ENCODE measurements at regions not wholly inside any gene's neighbourhood (a gene's known extent, or its start where the extent isn't known, plus 50 kb on each side); places are given as distances from the start of the nearest gene placed in this dataset.
A peak's percentile ranks its signal among the peaks of the same experiment; 100 is the strongest.

- no peak for DNase-seq
These were observed 300.4 kb upstream of the STT3B start for GRCh38 chr3:31232055-31233025.

DNA sequence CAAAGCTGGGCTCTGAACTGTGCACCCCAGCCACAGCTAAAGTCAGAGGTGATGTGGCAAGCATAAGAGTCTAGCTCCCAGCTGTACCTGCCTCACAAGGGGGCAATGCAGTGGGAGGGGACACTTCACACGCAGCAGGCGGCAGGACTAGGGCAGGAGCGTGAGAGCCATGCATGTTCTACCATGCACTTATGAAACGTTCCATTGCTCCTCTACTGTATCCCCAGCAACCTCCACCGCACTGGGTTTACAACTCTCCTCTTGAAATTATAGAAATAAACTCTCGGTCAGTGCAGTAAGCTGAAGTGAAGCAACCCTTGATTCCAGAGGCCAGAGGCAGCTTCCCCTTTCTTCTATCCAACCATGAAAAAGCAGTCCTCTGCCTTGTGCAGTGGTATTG, 298.6 kb upstream of the STT3B start:
- DNase-seq, result no peak

- DNase-seq, result no peak
These were observed 297.5 kb upstream of the STT3B start for GRCh38 chr3:31235062-31235700.

GRCh38 chr3:31237887-31238286, 294.8 kb upstream of the STT3B start:
- DNase-seq, result no peak

GRCh38 chr3:31240013-31240412, 292.7 kb upstream of the STT3B start:
- DNase-seq, result no peak

DNA sequence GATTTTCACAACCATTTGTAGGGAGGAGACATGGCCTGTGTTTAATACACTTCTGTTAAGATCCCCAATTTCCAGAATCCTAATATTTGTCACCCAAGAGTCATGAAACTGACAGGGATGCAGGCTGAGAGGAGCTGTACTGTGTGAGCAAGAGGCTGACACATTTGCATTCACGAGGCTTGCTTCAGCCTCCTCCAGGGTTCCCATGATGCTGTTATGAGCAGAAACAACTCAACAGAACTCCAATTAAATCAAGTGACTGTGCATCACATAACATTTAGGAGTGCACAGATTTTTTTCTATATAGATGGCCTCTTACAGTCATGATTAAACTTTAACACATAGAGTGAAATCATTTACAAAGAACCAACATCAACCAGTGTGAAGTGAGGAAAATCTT, 292.3 kb upstream of the STT3B start:
- DNase-seq, result no peak

DNA sequence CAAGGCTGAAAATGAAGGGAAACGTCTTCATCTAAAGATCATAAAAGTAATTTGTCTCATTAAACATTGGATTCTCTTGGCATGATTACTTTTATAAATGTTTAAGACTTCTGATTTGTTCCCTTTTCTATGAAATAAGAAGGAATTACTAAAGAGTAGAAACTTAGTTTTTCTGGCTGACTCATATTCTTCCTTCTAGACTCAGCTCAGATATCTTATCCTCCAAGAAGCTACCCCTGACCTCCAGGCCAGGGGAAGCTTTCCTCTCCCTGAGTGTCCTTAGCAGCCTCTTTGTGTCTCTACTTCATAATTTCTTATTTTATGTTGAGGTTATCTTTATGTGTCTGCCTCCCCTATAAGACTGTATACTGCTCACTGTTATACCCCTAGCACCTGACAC, 291.9 kb upstream of the STT3B start:
- DNase-seq, result no peak

- DNase-seq, result no peak
These were observed 291.2 kb upstream of the STT3B start for GRCh38 chr3:31241533-31241932.

GRCh38 chr3:31242026-31242960, 290.4 kb upstream of the STT3B start:
- DNase-seq, result no peak

GRCh38 chr3:31244929-31245817, 287.6 kb upstream of the STT3B start:
- no peak for DNase-seq

GRCh38 chr3:31246293-31247062, 286.2 kb upstream of the STT3B start:
- DNase-seq, result no peak

DNA sequence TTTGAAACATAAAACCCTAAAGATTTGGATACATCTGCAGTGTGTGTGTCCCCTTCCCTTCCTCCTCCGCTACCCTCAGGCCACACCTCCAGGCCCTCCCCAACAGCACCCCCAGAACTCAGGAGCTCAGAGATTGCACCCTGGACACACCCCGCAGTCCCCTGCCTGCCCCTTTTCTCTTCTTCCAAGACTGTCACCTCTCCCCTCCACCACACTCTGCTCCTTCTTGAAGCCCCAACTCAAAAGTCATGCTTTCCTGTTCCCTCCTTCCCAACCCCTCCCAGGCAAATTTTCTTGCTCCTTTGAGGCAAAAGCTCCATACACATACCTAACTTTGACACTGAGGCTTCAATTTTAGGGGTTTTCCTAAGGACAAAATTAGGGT, 285.7 kb upstream of the STT3B start:
- no peak for DNase-seq

DNA sequence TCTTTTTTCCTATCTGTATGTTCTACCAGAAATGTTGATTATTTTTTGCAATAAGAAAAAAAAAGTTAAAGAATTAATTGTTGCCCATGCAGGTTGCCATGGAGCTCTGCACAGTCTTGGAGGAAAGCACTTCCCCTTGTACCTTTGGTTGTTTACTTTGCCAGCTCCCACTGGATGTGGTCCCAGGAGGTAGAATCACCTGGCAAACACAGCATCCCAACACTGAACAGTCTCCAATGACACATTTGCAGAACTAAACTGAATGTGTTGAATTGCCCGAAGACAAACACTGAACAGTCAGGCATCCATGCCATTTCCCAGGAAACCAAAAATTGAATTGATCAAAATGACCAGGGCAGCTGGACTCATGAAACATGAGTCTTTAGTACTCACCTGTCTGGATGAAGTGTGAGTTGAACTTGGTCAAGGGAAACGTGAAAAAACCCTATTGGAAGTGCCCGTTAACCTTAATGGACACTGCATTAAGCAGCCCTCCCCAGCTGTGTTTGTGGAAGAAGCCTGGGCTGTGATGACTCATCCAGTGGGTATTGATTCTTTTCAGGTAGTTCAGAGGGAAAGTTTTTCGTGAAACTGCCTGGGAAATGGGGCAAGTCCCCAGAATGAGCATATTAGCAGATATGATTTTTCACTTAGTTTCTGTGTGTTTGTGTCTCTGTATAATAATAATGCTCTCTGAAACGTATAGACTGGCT, 284.7 kb upstream of the STT3B start:
- DNase-seq, result peak; percentile 77

DNA sequence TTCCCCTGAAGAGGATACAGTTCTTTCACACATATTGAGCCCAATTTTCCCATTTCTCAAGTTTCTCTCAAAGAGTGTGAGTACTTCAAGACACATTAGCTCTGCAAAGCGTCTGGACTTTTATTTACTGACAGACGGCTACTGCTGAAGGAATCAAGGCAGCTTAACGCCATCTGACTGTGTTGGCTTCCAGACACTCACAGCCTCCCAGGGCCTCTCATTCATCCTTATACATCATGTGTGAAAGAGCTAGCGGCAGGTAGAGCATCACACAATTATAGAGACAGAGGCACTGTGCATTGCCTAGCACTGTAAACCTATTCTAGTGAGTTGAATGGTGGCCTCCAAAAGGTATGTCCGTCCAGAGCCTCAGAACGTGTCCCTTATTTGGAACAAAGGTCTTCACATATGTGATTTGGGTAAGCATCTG, 284.1 kb upstream of the STT3B start:
- DNase-seq, result no peak

GRCh38 chr3:31249545-31249944, 283.2 kb upstream of the STT3B start:
- no peak for DNase-seq

- DNase-seq, result no peak
These were observed 282.5 kb upstream of the STT3B start for GRCh38 chr3:31250116-31250777.

DNA sequence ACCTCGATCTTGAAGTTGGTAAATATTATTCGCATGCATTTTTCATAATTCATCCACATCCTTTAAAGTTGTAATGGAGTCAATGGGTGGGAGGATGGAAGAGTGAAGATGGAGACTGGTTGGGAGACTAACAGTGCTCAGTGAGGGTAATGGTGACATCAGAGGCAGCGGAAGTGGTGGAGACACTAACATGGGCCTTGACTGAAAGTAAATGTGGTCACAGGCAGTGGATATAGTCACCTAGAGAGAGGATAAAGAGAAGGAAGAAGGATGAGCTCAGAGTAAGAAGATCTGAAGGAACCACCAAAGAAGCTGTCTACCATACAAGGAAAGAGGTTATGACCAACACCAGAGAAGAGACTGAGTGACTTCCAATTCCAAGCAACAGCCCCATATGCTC, 281.6 kb upstream of the STT3B start:
- DNase-seq, result no peak

GRCh38 chr3:31252216-31253185, 280.2 kb upstream of the STT3B start:
- no peak for DNase-seq

DNA sequence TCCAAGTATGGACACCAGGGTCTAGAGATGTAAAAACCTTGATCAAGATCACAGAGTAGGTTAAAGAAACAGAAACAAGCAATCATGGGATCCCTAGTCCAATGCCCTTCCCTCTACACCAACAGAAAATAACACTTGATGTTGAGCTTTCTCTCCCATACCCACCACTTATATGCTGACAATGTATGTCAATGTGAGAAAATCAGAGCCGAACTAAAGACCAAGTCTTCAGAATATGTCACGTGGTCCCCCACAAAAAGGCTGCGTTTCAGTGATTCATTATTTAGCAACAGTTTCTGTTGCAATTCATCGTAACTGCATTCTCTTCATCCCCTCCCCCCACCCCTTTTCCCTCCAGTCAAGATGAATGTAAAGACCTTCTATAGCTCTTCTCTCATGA, 278.9 kb upstream of the STT3B start:
- DNase-seq, result no peak

All from NCI-H774 (cell line).